Fibroblast of lung (primary cell): ENCODE measurements at regions not wholly inside any gene's neighbourhood (a gene's known extent, or its start where the extent isn't known, plus 50 kb on each side); places are given as distances from the start of the nearest gene placed in this dataset.

Source experiments
- DNase-seq, 2 donors: peaks; one replicate each; pipeline versions ENCODE4 v3.0.0 to v3.0.0-alpha.2; 2010; ENCODE audit warnings: low read depth in 2 of 2
- H2AFZ ChIP-seq: 2 replicates; pipeline ENCODE4 v1.5.1; 2012; ENCODE audit warnings: low read length, control low read depth, inconsistent platforms
- H3K27ac ChIP-seq: 2 replicates; pipeline ENCODE4 v1.5.1; 2011; ENCODE audit warnings: low read length, control low read depth; ENCODE audit not compliant: insufficient read depth
- H3K27me3 ChIP-seq: 2 replicates; pipeline ENCODE4 v1.5.1; 2011; ENCODE audit warnings: mild to moderate bottlenecking, low read length; ENCODE audit not compliant: control insufficient read depth, insufficient read depth
- H3K36me3 ChIP-seq: 2 replicates; pipeline ENCODE4 v1.5.1; 2011; ENCODE audit warnings: low read length; ENCODE audit not compliant: control insufficient read depth, insufficient read depth
- H3K4me1 ChIP-seq: 2 replicates; pipeline ENCODE4 v1.5.1; 2011; ENCODE audit warnings: low read length; ENCODE audit not compliant: control insufficient read depth, insufficient read depth; ENCODE audit errors: extremely low read depth
- H3K4me2 ChIP-seq: 2 replicates; pipeline ENCODE4 v1.5.1; 2011; ENCODE audit warnings: low read length, control low read depth; ENCODE audit not compliant: insufficient read depth; ENCODE audit errors: extremely low read depth
- H3K4me3 ChIP-seq, 4 experiments: fragments of 200-600 bp in 1 of 4; sonication (generic) in 1 of 4; replicated peaks in 1 of 4; 2 replicates each; pipeline ENCODE4 v1.5.1; 2011 to 2016; ENCODE audit warnings: low read length in 4 of 4, low read depth in 3 of 4, mild to moderate bottlenecking in 3 of 4, control low read depth in 2 of 4, inconsistent platforms in 1 of 4, mixed read lengths in 1 of 4; ENCODE audit not compliant: insufficient read depth in 1 of 4; ENCODE audit errors: control extremely low read depth in 1 of 4
- H3K79me2 ChIP-seq: 2 replicates; pipeline ENCODE4 v1.5.1; 2012; ENCODE audit warnings: mild to moderate bottlenecking, low read length, inconsistent platforms; ENCODE audit not compliant: control insufficient read depth, insufficient read depth
- H3K9ac ChIP-seq: 2 replicates; pipeline ENCODE4 v1.5.1; 2011; ENCODE audit warnings: mild to moderate bottlenecking, low read length, control low read depth; ENCODE audit not compliant: insufficient read depth
- H3K9me3 ChIP-seq: 2 replicates; pipeline ENCODE4 v1.5.1; 2012; ENCODE audit warnings: low read depth, low read length; ENCODE audit not compliant: control insufficient read depth, insufficient read depth
- H4K20me1 ChIP-seq: 2 replicates; pipeline ENCODE4 v1.5.1; 2011; ENCODE audit warnings: low read length; ENCODE audit not compliant: control insufficient read depth, insufficient read depth; ENCODE audit errors: extremely low read depth
- CTCF ChIP-seq, 2 donors: IDR thresholded peaks in 1 of 2; conservative IDR thresholded peaks in 1 of 2; 1 replicate in 1 of 2; 2 replicates in 1 of 2; pipeline ENCODE4 v1.5.1; 2011 to 2012; ENCODE audit warnings: low read length in 2 of 2, control low read depth in 1 of 2, inconsistent platforms in 1 of 2, low read depth in 1 of 2, mild to moderate bottlenecking in 1 of 2
- EZH2 ChIP-seq: IDR thresholded peaks from 2 replicates; pipeline ENCODE4 v1.5.1; 2012; ENCODE audit warnings: low read length, control low read depth, mild to moderate bottlenecking; ENCODE audit errors: missing control alignments

GRCh38 chr10:118171861-118172260 lies 125.1 kb upstream of the RAB11FIP2 start:
- no peaks in the 10 kb centered on the region for H3K27me3 ChIP-seq
- H3K4me3 ChIP-seq, result no peak overlapping the region
- H3K27ac ChIP-seq, result no peak overlapping the region
- H3K36me3 ChIP-seq, result no peaks in the 10 kb centered on the region
- H4K20me1 ChIP-seq, result no peaks in the 10 kb centered on the region
- no peak overlapping the region for H3K9ac ChIP-seq
- no peak overlapping the region for H3K4me2 ChIP-seq
- H3K9me3 ChIP-seq, result no peaks in the 10 kb centered on the region
- DNase-seq, result no peak
- no peaks in the 10 kb centered on the region for H3K4me1 ChIP-seq
- no peaks in the 10 kb centered on the region for H3K79me2 ChIP-seq
- H2AFZ ChIP-seq, result no peak overlapping the region
- TF ChIP-seq CTCF (conservative IDR thresholded peaks at IDR 0.05 in 1 of 2, IDR thresholded peaks at IDR 0.05 in 1 of 2; ENCODE audit: low read depth in 1 of 2, low read length in 2 of 2), result no peak
- TF ChIP-seq EZH2, result no peak

GRCh38 chr10:118167056-118167700 lies 120.4 kb upstream of the RAB11FIP2 start:
- no peaks in the 10 kb centered on the region for H3K79me2 ChIP-seq
- H3K36me3 ChIP-seq, result no peaks in the 10 kb centered on the region
- no peak for TF ChIP-seq EZH2
- TF ChIP-seq CTCF (conservative IDR thresholded peaks at IDR 0.05 in 1 of 2, IDR thresholded peaks at IDR 0.05 in 1 of 2; ENCODE audit: low read depth in 1 of 2, low read length in 2 of 2), result no peak
- no peaks in the 10 kb centered on the region for H3K4me1 ChIP-seq
- H3K4me3 ChIP-seq, result no peak overlapping the region
- no peak overlapping the region for H3K27ac ChIP-seq
- H3K4me2 ChIP-seq, result no peak overlapping the region
- no peaks in the 10 kb centered on the region for H4K20me1 ChIP-seq
- no peaks in the 10 kb centered on the region for H3K9me3 ChIP-seq
- no peak overlapping the region for H2AFZ ChIP-seq
- DNase-seq, result no peak
- H3K27me3 ChIP-seq, result no peaks in the 10 kb centered on the region
- no peak overlapping the region for H3K9ac ChIP-seq

- no peak for DNase-seq
- no peaks in the 10 kb centered on the region for H3K27me3 ChIP-seq
These were observed 116.5 kb upstream of the RAB11FIP2 start for GRCh38 chr10:118163217-118163616.

More at GRCh38 chr10:118163217-118163616, 116.5 kb upstream of the RAB11FIP2 start:
- H3K36me3 ChIP-seq, result no peaks in the 10 kb centered on the region
- H3K4me1 ChIP-seq, result no peaks in the 10 kb centered on the region
- no peaks in the 10 kb centered on the region for H4K20me1 ChIP-seq
- TF ChIP-seq CTCF (conservative IDR thresholded peaks at IDR 0.05 in 1 of 2, IDR thresholded peaks at IDR 0.05 in 1 of 2; ENCODE audit: low read depth in 1 of 2, low read length in 2 of 2) (no peak), EZH2 (no peak)
- no peak overlapping the region for H2AFZ ChIP-seq
- no peak overlapping the region for H3K9ac ChIP-seq
- no peak overlapping the region for H3K27ac ChIP-seq
- no peak overlapping the region for H3K4me3 ChIP-seq
- no peak overlapping the region for H3K4me2 ChIP-seq
- no peaks in the 10 kb centered on the region for H3K79me2 ChIP-seq
- no peaks in the 10 kb centered on the region for H3K9me3 ChIP-seq
